ENCODE measurements at regions not wholly inside any gene's neighbourhood (a gene's known extent, or its start where the extent isn't known, plus 50 kb on each side); places are given as distances from the start of the nearest gene placed in this dataset.

DNA sequence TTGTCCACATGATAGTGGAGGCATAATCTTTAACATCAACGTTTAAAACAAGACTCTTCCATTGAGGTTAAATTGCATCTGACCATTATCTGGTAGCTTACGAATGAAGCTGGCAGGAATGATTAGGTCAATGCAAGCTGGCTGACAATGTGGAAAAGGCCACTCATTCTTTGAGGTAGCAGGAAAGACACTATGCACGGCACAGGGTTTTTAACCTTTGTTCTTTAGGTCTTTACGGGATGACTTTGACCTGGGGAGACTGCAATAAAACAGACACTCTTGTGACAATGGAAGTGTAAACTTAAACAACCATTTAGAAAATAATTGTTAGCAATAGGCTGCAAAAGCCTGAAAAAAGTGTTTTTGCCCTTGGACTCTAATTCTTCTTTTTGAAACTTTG is 193.8 kb upstream of the FOXD3 start:
- Histone ChIP-seq H2AFZ (ENCODE audit: low read length) (no peak overlapping the region), H3K79me2 (ENCODE audit: insufficient read depth, low read length) (no peaks in the 10 kb centered on the region), H3K36me3 (ENCODE audit: insufficient read depth, low read length) (no peaks in the 10 kb centered on the region), H3K4me2 (ENCODE audit: low read depth, low read length, poor library complexity, severe bottlenecking) (no peak overlapping the region), H4K20me1 (ENCODE audit: insufficient read depth, low read length, poor library complexity, severe bottlenecking) (no peaks in the 10 kb centered on the region), H3K9ac (ENCODE audit: low read depth, low read length, poor library complexity, severe bottlenecking) (no peak overlapping the region), H3F3A (ENCODE audit: low read depth) (no peaks in the 10 kb centered on the region), H3K4me3 (ENCODE audit: low read length, poor library complexity, severe bottlenecking) (no peak overlapping the region), H3K4me1 (ENCODE audit: insufficient read depth, low read length, poor library complexity, severe bottlenecking) (no peaks in the 10 kb centered on the region), H3K9me3 (ENCODE audit: insufficient read depth, low read depth, low read length) (no peaks in the 10 kb centered on the region), H3K27me3 (ENCODE audit: insufficient read depth, low read length, poor library complexity, severe bottlenecking) (no peaks in the 10 kb centered on the region), H3K9me2 (replicated peaks; ENCODE audit: low read depth, low read length) (no peaks in the 10 kb centered on the region)
- TF ChIP-seq EZH2phosphoT487 (IDR thresholded peaks at IDR 0.05; ENCODE audit: borderline replicate concordance), result no peak
- TF ChIP-seq, protein P1, sequence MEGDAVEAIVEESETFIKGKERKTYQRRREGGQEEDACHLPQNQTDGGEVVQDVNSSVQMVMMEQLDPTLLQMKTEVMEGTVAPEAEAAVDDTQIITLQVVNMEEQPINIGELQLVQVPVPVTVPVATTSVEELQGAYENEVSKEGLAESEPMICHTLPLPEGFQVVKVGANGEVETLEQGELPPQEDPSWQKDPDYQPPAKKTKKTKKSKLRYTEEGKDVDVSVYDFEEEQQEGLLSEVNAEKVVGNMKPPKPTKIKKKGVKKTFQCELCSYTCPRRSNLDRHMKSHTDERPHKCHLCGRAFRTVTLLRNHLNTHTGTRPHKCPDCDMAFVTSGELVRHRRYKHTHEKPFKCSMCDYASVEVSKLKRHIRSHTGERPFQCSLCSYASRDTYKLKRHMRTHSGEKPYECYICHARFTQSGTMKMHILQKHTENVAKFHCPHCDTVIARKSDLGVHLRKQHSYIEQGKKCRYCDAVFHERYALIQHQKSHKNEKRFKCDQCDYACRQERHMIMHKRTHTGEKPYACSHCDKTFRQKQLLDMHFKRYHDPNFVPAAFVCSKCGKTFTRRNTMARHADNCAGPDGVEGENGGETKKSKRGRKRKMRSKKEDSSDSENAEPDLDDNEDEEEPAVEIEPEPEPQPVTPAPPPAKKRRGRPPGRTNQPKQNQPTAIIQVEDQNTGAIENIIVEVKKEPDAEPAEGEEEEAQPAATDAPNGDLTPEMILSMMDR (conservative IDR thresholded peaks at IDR 0.05; ENCODE audit: low read length), result no peak

DNA sequence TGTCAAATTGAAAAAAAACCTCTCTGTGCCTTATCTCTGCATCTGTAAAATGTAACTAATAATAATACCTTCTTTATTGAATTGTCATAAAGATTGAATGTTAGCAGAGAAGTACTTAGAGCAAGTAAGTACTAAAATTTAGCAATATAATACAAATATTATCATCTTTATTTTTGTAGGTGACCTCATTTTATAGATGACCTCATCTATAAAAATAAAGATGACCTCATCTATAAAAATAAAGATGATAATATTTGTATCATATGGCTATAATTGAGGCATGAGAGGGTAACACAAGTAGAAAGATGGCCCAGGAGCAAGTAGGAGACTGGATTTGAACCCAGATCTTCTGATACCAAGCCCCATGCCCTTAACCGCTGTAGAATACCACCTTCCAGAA is 193.2 kb upstream of the FOXD3 start:
- Histone ChIP-seq H3K4me3 (ENCODE audit: low read length, poor library complexity, severe bottlenecking) (no peak overlapping the region), H3K27me3 (ENCODE audit: insufficient read depth, low read length, poor library complexity, severe bottlenecking) (no peaks in the 10 kb centered on the region), H3K36me3 (ENCODE audit: insufficient read depth, low read length) (no peaks in the 10 kb centered on the region), H2AFZ (ENCODE audit: low read length) (no peak overlapping the region), H3K4me1 (ENCODE audit: insufficient read depth, low read length, poor library complexity, severe bottlenecking) (no peaks in the 10 kb centered on the region), H3K79me2 (ENCODE audit: insufficient read depth, low read length) (no peaks in the 10 kb centered on the region), H3F3A (ENCODE audit: low read depth) (no peaks in the 10 kb centered on the region), H3K9me3 (ENCODE audit: insufficient read depth, low read depth, low read length) (no peaks in the 10 kb centered on the region), H3K9ac (ENCODE audit: low read depth, low read length, poor library complexity, severe bottlenecking) (no peak overlapping the region), H3K4me2 (ENCODE audit: low read depth, low read length, poor library complexity, severe bottlenecking) (no peak overlapping the region), H3K9me2 (replicated peaks; ENCODE audit: low read depth, low read length) (no peaks in the 10 kb centered on the region), H4K20me1 (ENCODE audit: insufficient read depth, low read length, poor library complexity, severe bottlenecking) (no peaks in the 10 kb centered on the region)
- TF ChIP-seq, protein P1 (conservative IDR thresholded peaks at IDR 0.05; ENCODE audit: low read length), result no peak
- TF ChIP-seq EZH2phosphoT487 (IDR thresholded peaks at IDR 0.05; ENCODE audit: borderline replicate concordance), result no peak

DNA sequence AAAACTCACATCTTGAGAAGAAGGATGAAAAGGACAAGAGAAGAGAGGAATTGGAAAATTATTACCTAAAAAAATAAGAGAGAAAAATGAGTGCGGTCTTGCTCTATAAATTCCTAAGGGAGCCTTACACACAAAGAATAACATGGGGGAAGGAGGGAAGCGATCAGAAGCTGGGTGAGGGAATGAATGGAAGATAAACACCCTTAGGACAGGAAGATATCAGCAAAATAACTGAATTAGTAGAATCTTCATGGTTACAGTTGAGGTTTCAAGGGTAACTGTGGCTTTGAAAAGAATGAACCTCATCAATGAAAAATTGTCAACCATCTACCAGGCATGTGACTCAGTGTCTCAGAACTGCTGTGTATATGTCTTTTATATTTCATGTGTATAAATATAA is 192.5 kb upstream of the FOXD3 start:
- Histone ChIP-seq H3K27me3 (ENCODE audit: insufficient read depth, low read length, poor library complexity, severe bottlenecking) (no peaks in the 10 kb centered on the region), H3K4me2 (ENCODE audit: low read depth, low read length, poor library complexity, severe bottlenecking) (no peak overlapping the region), H3K36me3 (ENCODE audit: insufficient read depth, low read length) (no peaks in the 10 kb centered on the region), H3K9me3 (ENCODE audit: insufficient read depth, low read depth, low read length) (no peaks in the 10 kb centered on the region), H3K9me2 (replicated peaks; ENCODE audit: low read depth, low read length) (no peaks in the 10 kb centered on the region), H3K4me3 (ENCODE audit: low read length, poor library complexity, severe bottlenecking) (no peak overlapping the region), H3K79me2 (ENCODE audit: insufficient read depth, low read length) (no peaks in the 10 kb centered on the region), H3K9ac (ENCODE audit: low read depth, low read length, poor library complexity, severe bottlenecking) (no peak overlapping the region), H3F3A (ENCODE audit: low read depth) (no peaks in the 10 kb centered on the region), H2AFZ (ENCODE audit: low read length) (no peak overlapping the region), H3K4me1 (ENCODE audit: insufficient read depth, low read length, poor library complexity, severe bottlenecking) (no peaks in the 10 kb centered on the region), H4K20me1 (ENCODE audit: insufficient read depth, low read length, poor library complexity, severe bottlenecking) (no peaks in the 10 kb centered on the region)
- TF ChIP-seq, protein P1 (conservative IDR thresholded peaks at IDR 0.05; ENCODE audit: low read length), result no peak
- TF ChIP-seq EZH2phosphoT487 (IDR thresholded peaks at IDR 0.05; ENCODE audit: borderline replicate concordance), result no peak
